Coronary artery (tissue), 2 donors: ENCODE measurements at regions not wholly inside any gene's neighbourhood (a gene's known extent, or its start where the extent isn't known, plus 50 kb on each side); places are given as distances from the start of the nearest gene placed in this dataset.

Experiments
- DNase-seq: peaks from one replicate; pipeline ENCODE4 v3.0.0-alpha.2; 2017; ENCODE audit warnings: low spot score
- H3K27ac ChIP-seq, 2 donors: fragments of 200-600 bp; sonication (generic); one replicate each; pipeline ENCODE4 v1.5.1; 2016 to 2019
- H3K4me3 ChIP-seq: fragments of 200-600 bp; sonication (generic); 2 replicates; pipeline ENCODE4 v1.5.1; 2016; ENCODE audit warnings: mild to moderate bottlenecking, moderate library complexity
- CTCF ChIP-seq: fragments of 200-600 bp; sonication (generic); IDR thresholded peaks from one replicate; pipeline ENCODE4 v1.5.1; 2019; ENCODE audit warnings: antibody characterized with exemption

GRCh38 chr14:29459969-29460560 lies 467.6 kb downstream of the PRKD1 start:
- DNase-seq: no peak
- H3K4me3 ChIP-seq: no peak overlapping the region
- no peak for TF ChIP-seq CTCF
- no peak overlapping the region for H3K27ac ChIP-seq

- no peak for DNase-seq
- Histone ChIP-seq H3K4me3 (no peak overlapping the region), H3K27ac (no peak overlapping the region)
- no peak for TF ChIP-seq CTCF
These were observed 466.5 kb downstream of the PRKD1 start for GRCh38 chr14:29461101-29461500.

- no peak for TF ChIP-seq CTCF
- Histone ChIP-seq H3K4me3 (no peak overlapping the region), H3K27ac (no peak overlapping the region)
- no peak for DNase-seq
These were observed 466.1 kb downstream of the PRKD1 start for GRCh38 chr14:29461506-29461905.

GRCh38 chr14:29462321-29462720 lies 465.3 kb downstream of the PRKD1 start:
- TF ChIP-seq CTCF: no peak
- Histone ChIP-seq H3K27ac (no peak overlapping the region), H3K4me3 (no peak overlapping the region)
- DNase-seq: no peak

GRCh38 chr14:29462772-29463171 lies 464.9 kb downstream of the PRKD1 start:
- Histone ChIP-seq H3K4me3 (no peak overlapping the region), H3K27ac (no peak overlapping the region)
- no peak for TF ChIP-seq CTCF
- DNase-seq: no peak

GRCh38 chr14:29463727-29464395 lies 463.8 kb downstream of the PRKD1 start:
- Histone ChIP-seq H3K27ac (no peak overlapping the region), H3K4me3 (no peak overlapping the region)
- DNase-seq: no peak
- no peak for TF ChIP-seq CTCF

- TF ChIP-seq CTCF: no peak
- DNase-seq: no peak
- Histone ChIP-seq H3K4me3 (no peak overlapping the region), H3K27ac (no peak overlapping the region)
These were observed 462.6 kb downstream of the PRKD1 start for GRCh38 chr14:29465095-29465494.
